Transverse colon (tissue), 4 donors: ENCODE measurements at regions not wholly inside any gene's neighbourhood (a gene's known extent, or its start where the extent isn't known, plus 50 kb on each side); places are given as distances from the start of the nearest gene placed in this dataset.

Experiments
- DNase-seq: peaks from one replicate; pipeline ENCODE4 v3.0.0-alpha.2; 2019
- H3K27ac ChIP-seq, 4 donors: fragments of 200-600 bp; sonication (generic); 2 replicates each; pipeline ENCODE4 v1.5.1; 2016 to 2018; ENCODE audit warnings: inconsistent platforms in 4 of 4
- H3K27me3 ChIP-seq: fragments of 200-600 bp; sonication (generic); 2 replicates; pipeline ENCODE4 v1.5.1; 2017; ENCODE audit warnings: inconsistent platforms
- H3K36me3 ChIP-seq, 4 donors: fragments of 200-600 bp; sonication (generic); 2 replicates each; pipeline ENCODE4 v1.5.1; 2017 to 2019; ENCODE audit warnings: inconsistent platforms in 4 of 4
- H3K4me1 ChIP-seq, 4 donors: fragments of 200-600 bp; sonication (generic); 2 replicates each; pipeline ENCODE4 v1.5.1; 2017 to 2020; ENCODE audit warnings: inconsistent platforms in 4 of 4
- H3K4me3 ChIP-seq, 4 donors: fragments of 200-600 bp; sonication (generic); 1 replicate in 1 of 4; 2 replicates in 3 of 4; pipeline versions ENCODE4 v1.5.1 to v1.6.1; 2017 to 2019; ENCODE audit warnings: inconsistent platforms in 4 of 4
- H3K9me3 ChIP-seq, 2 donors: fragments of 200-600 bp; sonication (generic); 2 replicates each; pipeline ENCODE4 v1.5.1; 2017 to 2019; ENCODE audit warnings: inconsistent platforms in 2 of 2
- CTCF ChIP-seq, 5 experiments: fragments of 200-600 bp in 3 of 5; fragments of 450-650 bp in 2 of 5; sonication (generic) in 3 of 5; IDR thresholded peaks; 1 replicate in 2 of 5; 2 replicates in 3 of 5; pipeline ENCODE4 v1.5.1; 2016 to 2017; ENCODE audit warnings: antibody characterized with exemption in 5 of 5, inconsistent platforms in 3 of 5, mild to moderate bottlenecking in 2 of 5, moderate library complexity in 1 of 5
- EP300 ChIP-seq: sonication (generic); formaldehyde crosslinking; IDR thresholded peaks from one replicate; pipeline ENCODE4 v1.6.1; 2017; ENCODE audit warnings: antibody characterized with exemption, low read depth
- POLR2A ChIP-seq: fragments of 450-650 bp; IDR thresholded peaks from one replicate; pipeline ENCODE4 v1.6.1; 2016; ENCODE audit warnings: antibody characterized with exemption, mild to moderate bottlenecking, moderate library complexity
- POLR2AphosphoS5 ChIP-seq, 3 donors: sonication (generic); formaldehyde crosslinking; IDR thresholded peaks; one replicate each; pipeline ENCODE4 v1.6.1; 2016; ENCODE audit warnings: antibody characterized with exemption in 3 of 3
- WGBS, 2 donors: methylation state at CpG; one replicate each; pipeline ENCODE4 v1.1.5; 2018; ENCODE audit warnings: low coverage in 1 of 2; 5-methylcytosine and 5-hydroxymethylcytosine counted together
- in situ Hi-C, 4 donors: fragments of 200-750 bp; cut with MboI; loops; one replicate each; pipeline versions ENCODE4 v1.15.0 to v1.15.1; 2017; ENCODE audit warnings: low sequenced_read_pairs in 3 of 4, low pct_ligation_motif_present in 1 of 4, low pct_unique_long_range_greater_than_20kb in 1 of 4
- intact Hi-C: fragments of 100-400 bp; cut with DNase I; formaldehyde crosslinking; loops from one replicate; pipeline ENCODE4 v1.15.1; 2023; ENCODE audit warnings: low total_unique reads

- H3K27me3 ChIP-seq: peaks cover 99% of the 10 kb centered on the region
- no peaks in the 10 kb centered on the region for H3K36me3 ChIP-seq
- H3K9me3 ChIP-seq: no peaks in the 10 kb centered on the region
- intact Hi-C loops (no loop called here), in situ Hi-C loops (no loop called here)
- H3K4me1 ChIP-seq: peaks cover 11 to 18% (median 12%) of the 10 kb centered on the region in 4 donors
- H3K4me3 ChIP-seq: no peak overlapping the region
- 23% methylated on average over 2 of the region's 2 CpGs; no CpG with 5 or more reads in 1 of the 2 donors for WGBS, 2 donors
- H3K27ac ChIP-seq: no peak overlapping the region
- TF ChIP-seq CTCF (IDR thresholded peaks at IDR 0.05) (no peak), POLR2AphosphoS5 (IDR thresholded peaks at IDR 0.05) (no peak), EP300 (no peak), POLR2A (no peak)
- DNase-seq: no peak
These were observed 122.5 kb downstream of the TMEM174 start for GRCh38 chr5:73295447-73295846.

GRCh38 chr5:73292816-73293459, 119.9 kb downstream of the TMEM174 start:
- no peak for DNase-seq
- TF ChIP-seq CTCF (IDR thresholded peaks at IDR 0.05) (no peak), POLR2AphosphoS5 (IDR thresholded peaks at IDR 0.05) (no peak), POLR2A (no peak), EP300 (no peak)
- Histone ChIP-seq H3K36me3 (no peaks in the 10 kb centered on the region), H3K4me1 (peaks cover 0 to under 1% (median 0%) of the 10 kb centered on the region in 4 donors), H3K9me3 (no peaks in the 10 kb centered on the region), H3K4me3 (no peak overlapping the region), H3K27ac (no peak overlapping the region), H3K27me3 (peaks cover 95% of the 10 kb centered on the region)
- WGBS, 2 donors: 62 to 75% methylated on average over 6 to 7 of the region's 7 CpGs
- intact Hi-C loops: no loop called here
- in situ Hi-C loops: no loop called here

- intact Hi-C loops: no loop called here
- 70 to 71% methylated on average over 7 of the region's 7 CpGs for WGBS, 2 donors
- no peak overlapping the region for H3K27ac ChIP-seq
- no peak for TF ChIP-seq EP300
- no peak for TF ChIP-seq POLR2AphosphoS5 (IDR thresholded peaks at IDR 0.05)
- TF ChIP-seq CTCF (IDR thresholded peaks at IDR 0.05): no peak
- TF ChIP-seq POLR2A: no peak
- H3K9me3 ChIP-seq: no peaks in the 10 kb centered on the region
- DNase-seq: no peak
- H3K4me3 ChIP-seq: no peak overlapping the region
- in situ Hi-C loops: no loop called here
- H3K4me1 ChIP-seq: no peaks in the 10 kb centered on the region
- H3K27me3 ChIP-seq: peaks cover 91% of the 10 kb centered on the region
- H3K36me3 ChIP-seq: no peaks in the 10 kb centered on the region
These were observed 118.9 kb downstream of the TMEM174 start for GRCh38 chr5:73291873-73292272.

- no peak for TF ChIP-seq EP300
- TF ChIP-seq POLR2A: no peak
- no peak for TF ChIP-seq POLR2AphosphoS5 (IDR thresholded peaks at IDR 0.05)
- TF ChIP-seq CTCF (IDR thresholded peaks at IDR 0.05): no peak
- intact Hi-C loops (no loop called here), in situ Hi-C loops (no loop called here)
These were observed 117.2 kb downstream of the TMEM174 start for GRCh38 chr5:73290242-73290641.

More at GRCh38 chr5:73290242-73290641, 117.2 kb downstream of the TMEM174 start:
- Histone ChIP-seq H3K27ac (no peak overlapping the region), H3K36me3 (no peaks in the 10 kb centered on the region), H3K9me3 (no peaks in the 10 kb centered on the region), H3K4me1 (no peaks in the 10 kb centered on the region), H3K4me3 (no peak overlapping the region), H3K27me3 (peaks cover 76% of the 10 kb centered on the region)
- no peak for DNase-seq
- WGBS, 2 donors: 61 to 83% methylated on average over 3 of the region's 3 CpGs
